Right lung (tissue), 2 donors: ENCODE measurements at regions not wholly inside any gene's neighbourhood (a gene's known extent, or its start where the extent isn't known, plus 50 kb on each side); places are given as distances from the start of the nearest gene placed in this dataset.
"Not testable (repeated sequence)": the region's sequence is repeated elsewhere in the genome, so short reads cannot be mapped to it uniquely, and the experiment has no call there.

Source experiments
- DNase-seq, 2 donors: peaks; one replicate each; pipeline ENCODE4 v3.0.0-alpha.2; 2013

GRCh38 chr6:130557481-130558112 is 191.8 kb downstream of the TMEM200A start:
- DNase-seq: no peak

GRCh38 chr6:130558131-130558530 is 192.3 kb downstream of the TMEM200A start:
- DNase-seq: no peak

GRCh38 chr6:130559166-130559565 is 193.3 kb downstream of the TMEM200A start:
- DNase-seq: no peak

GRCh38 chr6:130560231-130560630 is 194.4 kb downstream of the TMEM200A start:
- DNase-seq: no peak

- DNase-seq: not testable (repeated sequence)
These were observed 195.3 kb downstream of the TMEM200A start for GRCh38 chr6:130561159-130561558.

- DNase-seq: no peak
These were observed 199.9 kb downstream of the TMEM200A start for GRCh38 chr6:130565696-130566095.

- no peak for DNase-seq
These were observed 208.3 kb downstream of the TMEM200A start for GRCh38 chr6:130574146-130574545.

- DNase-seq: no peak
These were observed 209.7 kb downstream of the TMEM200A start for GRCh38 chr6:130575557-130575956.

- no peak for DNase-seq
These were observed 210.2 kb downstream of the TMEM200A start for GRCh38 chr6:130575971-130576370.

GRCh38 chr6:130577178-130577919 is 211.5 kb downstream of the TMEM200A start:
- no peak for DNase-seq

GRCh38 chr6:130578713-130579112 is 212.9 kb downstream of the TMEM200A start:
- DNase-seq: no peak

- DNase-seq: no peak
These were observed 217.5 kb downstream of the TMEM200A start for GRCh38 chr6:130583268-130583667.

- no peak for DNase-seq
These were observed 219.8 kb downstream of the TMEM200A start for GRCh38 chr6:130585587-130585986.

- no peak for DNase-seq
These were observed 222.1 kb downstream of the TMEM200A start for GRCh38 chr6:130587778-130588520.

- DNase-seq: no peak
These were observed 227.4 kb downstream of the TMEM200A start for GRCh38 chr6:130593200-130593599.

GRCh38 chr6:130593948-130594347 is 228.1 kb downstream of the TMEM200A start:
- DNase-seq: no peak

GRCh38 chr6:130598021-130598989 is 228.9 kb upstream of the SMLR1 start:
- no peak for DNase-seq

GRCh38 chr6:130600880-130601341 is 226.3 kb upstream of the SMLR1 start:
- DNase-seq: no peak

GRCh38 chr6:130602151-130602770 is 224.9 kb upstream of the SMLR1 start:
- no peak for DNase-seq

GRCh38 chr6:130603391-130603790 is 223.8 kb upstream of the SMLR1 start:
- no peak for DNase-seq

- DNase-seq: no peak
These were observed 222.3 kb upstream of the SMLR1 start for GRCh38 chr6:130604841-130605399.
